OCI-LY7 (cell line): ENCODE measurements at regions not wholly inside any gene's neighbourhood (a gene's known extent, or its start where the extent isn't known, plus 50 kb on each side); places are given as distances from the start of the nearest gene placed in this dataset.

Experiments used
- BruUV-seq: library from RNA; stranded (reverse); fragments of 400-500 nt; replicated peaks from 2 replicates; lab custom pipeline; 2021; lab: Mats Ljungman, UMichigan
- CTCF ChIA-PET: fragments of 300-600 bp; sonication (Branson Sonifier 250); formaldehyde crosslinking; loops from one replicate; lab custom pipeline; 2022; ENCODE audit warnings: antibody characterized with exemption; ENCODE audit not compliant: unreplicated experiment; lab: Charles Lee
- POLR2A ChIA-PET: fragments of 300-600 bp; sonication (Branson Sonifier 250); formaldehyde crosslinking; loops from one replicate; lab custom pipeline; 2022; ENCODE audit warnings: antibody characterized with exemption; lab: Charles Lee
- DNase-seq: peaks from one replicate; pipeline ENCODE4 v3.0.0-alpha.2; 2015; ENCODE audit warnings: low spot score
- H2AFZ ChIP-seq: fragments of 200-600 bp; sonication (generic), shearing (Covaris generic); 2 replicates; pipeline ENCODE4 v1.6.1; 2014; ENCODE audit warnings: mild to moderate bottlenecking, antibody characterized with exemption, low read length, moderate library complexity
- H3K27ac ChIP-seq: fragments of 200-600 bp; sonication (generic); 2 replicates; pipeline ENCODE4 v1.5.1; 2014; ENCODE audit warnings: mixed run types, low read depth, mild to moderate bottlenecking, moderate library complexity, low read length, inconsistent platforms; ENCODE audit not compliant: poor library complexity, severe bottlenecking
- H3K36me3 ChIP-seq: fragments of 200-600 bp; sonication (generic); 2 replicates; pipeline ENCODE4 v1.6.1; 2014; ENCODE audit warnings: mild to moderate bottlenecking, antibody characterized with exemption, low read length, moderate library complexity, mixed read lengths; ENCODE audit not compliant: insufficient read depth
- H3K4me1 ChIP-seq: fragments of 200-600 bp; sonication (generic); 2 replicates; pipeline ENCODE4 v1.5.1; 2014; ENCODE audit warnings: mild to moderate bottlenecking, low read length; ENCODE audit not compliant: insufficient read depth, poor library complexity, severe bottlenecking
- H3K4me2 ChIP-seq: fragments of 200-600 bp; sonication (generic); 2 replicates; pipeline ENCODE4 v1.6.1; 2014; ENCODE audit warnings: mild to moderate bottlenecking, low read length
- H3K4me3 ChIP-seq: fragments of 200-600 bp; sonication (generic); 2 replicates; pipeline ENCODE4 v1.5.1; 2014; ENCODE audit warnings: mild to moderate bottlenecking, low read depth, low read length; ENCODE audit not compliant: poor library complexity, severe bottlenecking
- H3K79me2 ChIP-seq: fragments of 200-600 bp; sonication (generic); 2 replicates; pipeline ENCODE4 v1.6.1; 2016; ENCODE audit warnings: low read depth, mild to moderate bottlenecking, low read length, moderate library complexity, mixed read lengths; ENCODE audit not compliant: insufficient read depth
- H3K9me2 ChIP-seq: fragments of 200-600 bp; sonication (generic); 2 replicates; pipeline ENCODE4 v1.6.1; 2016; ENCODE audit warnings: mild to moderate bottlenecking, low read length, mixed read lengths; ENCODE audit not compliant: insufficient read depth
- H3K9me3 ChIP-seq: fragments of 200-600 bp; sonication (generic); 2 replicates; pipeline ENCODE4 v1.6.1; 2014; ENCODE audit warnings: mild to moderate bottlenecking, mixed run types, low read length, mixed read lengths
- H4K20me1 ChIP-seq: fragments of 200-600 bp; sonication (generic); 2 replicates; pipeline ENCODE4 v1.6.1; 2014; ENCODE audit warnings: mild to moderate bottlenecking, antibody characterized with exemption, low read length, moderate library complexity, mixed read lengths; ENCODE audit not compliant: insufficient read depth
- CTCF ChIP-seq: fragments of 200-600 bp; sonication (generic); conservative IDR thresholded peaks from 2 replicates; pipeline ENCODE4 v1.5.1; 2014; ENCODE audit warnings: mild to moderate bottlenecking, antibody characterized with exemption, low read length, moderate library complexity, mixed read lengths
- EZH2phosphoT487 ChIP-seq: fragments of 200-600 bp; sonication (generic); IDR thresholded peaks from 2 replicates; pipeline ENCODE4 v1.6.1; 2018; ENCODE audit warnings: low read depth, borderline replicate concordance, mild to moderate bottlenecking, mixed run types, antibody characterized with exemption, low read length, moderate library complexity, mixed read lengths
- intact Hi-C: fragments of 100-400 bp; cut with micrococcal nuclease; formaldehyde crosslinking; loops from one replicate; pipeline ENCODE4 v1.10.0; 2022; ENCODE audit not compliant: unreplicated experiment

GRCh38 chr14:51585055-51585454 lies 66.7 kb upstream of the FRMD6 start:
- CTCF ChIA-PET = no interaction called here
- DNase-seq = no peak
- Histone ChIP-seq H3K27ac (no peak overlapping the region), H3K36me3 (no peaks in the 10 kb centered on the region), H3K79me2 (no peaks in the 10 kb centered on the region), H3K4me1 (no peaks in the 10 kb centered on the region), H3K4me3 (no peak overlapping the region), H2AFZ (no peak overlapping the region), H4K20me1 (no peaks in the 10 kb centered on the region), H3K9me2 (no peaks in the 10 kb centered on the region), H3K9me3 (no peaks in the 10 kb centered on the region), H3K4me2 (no peak overlapping the region)
- intact Hi-C loops = no loop called here
- no peak for TF ChIP-seq EZH2phosphoT487
- no TSS peak for BruUV-seq
- POLR2A ChIA-PET = interaction anchor here (0.8 kb wide), 1 partner anchor 12 kb away, joined by 3 read pairs; no protein-coding TSS in a partner anchor

- H3K4me1 ChIP-seq = no peaks in the 10 kb centered on the region
- TF ChIP-seq EZH2phosphoT487 = no peak
- no peak for TF ChIP-seq CTCF
- no peaks in the 10 kb centered on the region for H3K36me3 ChIP-seq
- no peak for DNase-seq
- no peaks in the 10 kb centered on the region for H3K9me3 ChIP-seq
- no TSS peak for BruUV-seq
- H3K4me2 ChIP-seq = no peak overlapping the region
- H3K27ac ChIP-seq = no peak overlapping the region
- no peaks in the 10 kb centered on the region for H3K9me2 ChIP-seq
- H3K79me2 ChIP-seq = no peaks in the 10 kb centered on the region
- POLR2A ChIA-PET = no interaction called here
- CTCF ChIA-PET = no interaction called here
- no peak overlapping the region for H3K4me3 ChIP-seq
- no peaks in the 10 kb centered on the region for H4K20me1 ChIP-seq
- intact Hi-C loops = no loop called here
- no peak overlapping the region for H2AFZ ChIP-seq
These were observed 58.9 kb upstream of the FRMD6 start for GRCh38 chr14:51592836-51593235.

GRCh38 chr14:51593397-51593796 lies 58.3 kb upstream of the FRMD6 start:
- CTCF ChIA-PET = no interaction called here
- no TSS peak for BruUV-seq
- no peak overlapping the region for H2AFZ ChIP-seq
- no peaks in the 10 kb centered on the region for H3K9me3 ChIP-seq
- H3K36me3 ChIP-seq = no peaks in the 10 kb centered on the region
- no peaks in the 10 kb centered on the region for H3K9me2 ChIP-seq
- no peak for DNase-seq
- no peak overlapping the region for H3K4me3 ChIP-seq
- no peak for TF ChIP-seq CTCF
- no peak for TF ChIP-seq EZH2phosphoT487
- H3K4me1 ChIP-seq = no peaks in the 10 kb centered on the region
- H3K4me2 ChIP-seq = no peak overlapping the region
- intact Hi-C loops = no loop called here
- POLR2A ChIA-PET = no interaction called here
- no peaks in the 10 kb centered on the region for H4K20me1 ChIP-seq
- no peaks in the 10 kb centered on the region for H3K79me2 ChIP-seq
- no peak overlapping the region for H3K27ac ChIP-seq
